Stimulated activated CD8-positive, alpha-beta memory T cell treated with anti-CD3 and anti-CD28 coated beads, Interleukin-15, amount 100 ng/mL, for 24 hours (primary cell): ENCODE measurements at regions not wholly inside any gene's neighbourhood (a gene's known extent, or its start where the extent isn't known, plus 50 kb on each side); places are given as distances from the start of the nearest gene placed in this dataset.
"Not testable (repeated sequence)": the region's sequence is repeated elsewhere in the genome, so short reads cannot be mapped to it uniquely, and the experiment has no call there.

Source experiments
- DNase-seq: peaks from one replicate; pipeline ENCODE4 v3.0.0-alpha.2; 2020; ENCODE audit warnings: low read depth

DNA sequence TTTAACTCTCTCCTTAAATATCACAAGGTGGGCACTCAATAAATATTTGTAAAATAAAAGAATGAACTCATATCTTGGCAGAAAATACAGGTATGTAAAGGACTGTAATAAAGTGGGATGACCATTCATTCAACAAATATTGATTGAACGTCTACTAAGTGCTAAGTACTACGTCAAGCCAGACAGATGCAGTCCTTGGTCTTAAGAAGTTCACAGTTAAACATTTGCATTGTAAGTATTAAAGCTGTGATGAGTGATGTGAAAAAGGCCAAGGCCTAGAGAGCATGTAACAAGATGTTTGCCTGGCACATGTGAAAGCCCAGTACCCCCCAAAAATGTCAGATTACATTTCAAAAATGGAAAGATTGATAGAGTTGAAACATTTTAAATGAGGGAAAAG is 130.1 kb upstream of the TMEM170B start:
- DNase-seq, result no peak

DNA sequence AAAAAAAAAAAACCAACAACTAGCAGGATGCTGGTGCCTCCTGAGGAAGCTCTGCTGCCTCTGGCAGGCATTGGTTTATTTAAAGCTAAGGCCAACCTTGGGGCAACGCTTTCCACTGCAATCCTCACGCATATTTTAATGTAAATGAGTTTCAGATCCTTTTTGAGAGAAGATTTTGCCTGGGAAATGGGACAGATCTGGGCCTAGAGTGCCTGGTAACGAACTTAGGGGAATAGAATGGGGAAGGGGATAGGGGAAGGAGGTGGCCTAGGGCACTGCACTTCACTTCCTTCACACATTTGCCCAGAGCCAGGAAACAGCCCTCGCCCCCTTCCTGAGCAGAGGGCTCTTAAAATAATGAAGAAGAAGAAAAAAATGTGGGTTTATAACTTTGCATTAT is 132.7 kb upstream of the TMEM170B start:
- DNase-seq, result no peak

DNA sequence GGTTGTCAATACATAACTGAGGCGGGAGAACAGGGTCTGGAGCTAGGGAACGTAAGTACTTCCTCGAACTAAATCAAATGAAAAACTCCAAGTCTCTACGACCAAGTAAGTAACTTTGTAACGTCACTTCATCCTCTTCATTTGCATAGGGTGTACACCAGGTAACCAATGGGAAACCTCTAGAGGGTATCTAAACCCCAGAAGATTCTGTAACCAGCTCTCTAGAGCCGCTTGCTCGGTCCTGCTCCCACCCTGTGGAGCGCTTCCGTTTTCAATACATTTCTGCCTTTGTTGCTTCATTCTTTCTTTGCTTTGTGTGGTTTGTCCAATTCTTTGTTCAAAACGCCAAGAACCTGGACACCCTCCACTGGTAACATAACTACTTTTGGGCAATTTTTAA is 133.5 kb upstream of the TMEM170B start:
- DNase-seq, result no peak

DNA sequence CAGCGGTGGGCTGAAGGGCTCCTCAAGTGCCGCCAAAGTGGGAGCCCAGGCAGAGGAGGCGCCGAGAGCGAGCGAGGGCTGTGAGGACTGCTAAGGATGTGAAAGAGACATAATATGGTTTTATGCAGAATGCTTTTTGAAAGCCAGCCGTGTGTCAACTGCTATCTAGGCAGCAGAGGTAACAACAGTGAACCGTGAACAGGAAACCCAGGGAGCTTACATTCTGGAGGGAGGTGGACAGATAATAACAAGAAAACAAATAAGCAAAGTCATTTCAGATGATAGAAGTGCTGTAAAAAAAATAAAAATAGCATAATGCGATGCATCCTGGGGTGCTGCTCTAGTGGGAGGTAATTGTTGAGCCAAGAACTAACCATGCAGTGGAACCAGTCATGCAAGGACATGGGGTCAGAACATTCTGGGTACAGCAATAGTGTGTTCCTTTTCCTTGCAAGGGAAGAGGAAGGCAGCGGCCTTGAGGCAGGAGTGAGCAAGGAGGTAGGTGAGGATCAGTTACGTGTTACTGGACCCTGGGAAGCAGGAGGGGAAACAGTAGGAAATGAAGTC is 134.4 kb upstream of the TMEM170B start:
- DNase-seq, result no peak

DNA sequence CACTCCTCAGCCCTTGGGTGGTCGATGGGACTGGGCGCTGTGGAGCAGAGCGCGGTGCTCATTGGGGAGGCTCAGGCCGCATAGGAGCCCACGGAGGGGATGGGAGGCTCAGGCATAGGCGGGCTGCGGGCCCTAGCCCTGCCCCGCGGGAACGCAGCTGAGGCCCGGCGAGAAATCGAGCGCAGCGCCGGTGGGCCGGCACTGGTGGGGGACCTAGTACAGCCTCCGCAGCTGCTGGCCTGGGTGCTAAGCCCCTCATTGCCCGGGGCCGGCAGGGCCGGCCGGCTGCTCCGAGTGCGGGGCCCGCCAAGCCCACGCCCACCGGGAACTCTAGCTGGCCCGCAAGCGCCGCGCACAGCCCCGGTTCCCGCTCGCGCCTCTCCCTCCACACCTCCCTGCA is 135.0 kb upstream of the TMEM170B start:
- DNase-seq, result not testable (repeated sequence)

DNA sequence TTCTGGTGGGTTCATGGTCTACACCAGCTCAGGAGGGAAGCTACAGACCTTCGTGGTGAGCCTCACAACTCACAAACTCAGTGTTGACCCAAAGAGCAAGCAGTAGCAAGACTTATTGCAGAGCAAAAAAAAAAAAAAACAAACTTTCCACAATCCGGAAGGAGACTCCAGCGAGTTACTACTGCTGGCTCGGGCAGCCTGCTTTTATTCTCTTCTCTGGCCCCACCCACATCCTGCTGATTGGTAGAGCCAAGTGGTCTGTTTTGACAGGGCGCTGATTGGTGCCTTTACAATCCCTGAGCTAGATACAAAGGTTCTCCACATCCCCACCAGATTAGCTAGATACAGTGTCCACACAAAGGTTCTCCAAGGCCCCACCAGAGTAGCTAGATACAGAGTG is 135.6 kb upstream of the TMEM170B start:
- DNase-seq, result not testable (repeated sequence)

DNA sequence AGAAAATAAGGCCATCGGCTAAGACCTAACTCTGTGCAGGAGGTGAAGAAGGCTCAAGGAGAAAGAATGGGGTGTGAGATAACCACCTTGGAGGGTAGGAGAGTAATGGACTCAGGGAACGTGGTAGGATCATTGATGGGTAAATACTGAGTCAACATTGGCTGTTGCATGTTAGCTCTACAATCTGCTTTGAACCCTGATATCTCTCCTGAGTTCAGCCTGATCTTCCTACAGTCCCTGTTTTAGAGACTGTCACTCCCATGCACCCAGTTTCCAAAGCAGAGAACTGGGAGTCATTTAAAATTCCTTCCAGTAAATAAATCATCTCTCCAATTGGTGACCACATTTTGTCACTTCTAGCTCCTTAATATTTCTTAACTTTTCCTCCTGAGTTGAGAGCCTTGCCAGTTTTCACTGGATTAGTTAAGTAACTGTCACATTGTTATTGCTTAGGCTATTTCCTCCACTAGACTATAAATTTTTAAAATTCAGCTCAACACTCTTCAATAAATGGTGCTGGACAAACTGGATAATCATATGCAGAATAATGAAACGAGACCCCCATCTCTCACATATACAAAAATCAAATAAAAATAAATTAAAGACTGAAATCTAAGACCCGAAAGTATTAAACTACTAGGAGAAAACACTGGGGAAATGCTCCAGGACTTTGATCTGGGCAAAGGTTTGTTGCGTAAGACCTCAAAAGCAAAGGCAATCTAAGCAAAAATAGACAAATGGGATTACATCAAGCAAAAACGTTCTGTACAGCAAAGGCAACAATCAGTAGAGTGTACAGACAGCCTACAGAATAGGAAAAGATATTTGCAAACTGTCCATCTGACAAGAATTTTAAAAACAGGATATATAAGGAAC is 138.9 kb upstream of the TMEM170B start:
- DNase-seq, result no peak

DNA sequence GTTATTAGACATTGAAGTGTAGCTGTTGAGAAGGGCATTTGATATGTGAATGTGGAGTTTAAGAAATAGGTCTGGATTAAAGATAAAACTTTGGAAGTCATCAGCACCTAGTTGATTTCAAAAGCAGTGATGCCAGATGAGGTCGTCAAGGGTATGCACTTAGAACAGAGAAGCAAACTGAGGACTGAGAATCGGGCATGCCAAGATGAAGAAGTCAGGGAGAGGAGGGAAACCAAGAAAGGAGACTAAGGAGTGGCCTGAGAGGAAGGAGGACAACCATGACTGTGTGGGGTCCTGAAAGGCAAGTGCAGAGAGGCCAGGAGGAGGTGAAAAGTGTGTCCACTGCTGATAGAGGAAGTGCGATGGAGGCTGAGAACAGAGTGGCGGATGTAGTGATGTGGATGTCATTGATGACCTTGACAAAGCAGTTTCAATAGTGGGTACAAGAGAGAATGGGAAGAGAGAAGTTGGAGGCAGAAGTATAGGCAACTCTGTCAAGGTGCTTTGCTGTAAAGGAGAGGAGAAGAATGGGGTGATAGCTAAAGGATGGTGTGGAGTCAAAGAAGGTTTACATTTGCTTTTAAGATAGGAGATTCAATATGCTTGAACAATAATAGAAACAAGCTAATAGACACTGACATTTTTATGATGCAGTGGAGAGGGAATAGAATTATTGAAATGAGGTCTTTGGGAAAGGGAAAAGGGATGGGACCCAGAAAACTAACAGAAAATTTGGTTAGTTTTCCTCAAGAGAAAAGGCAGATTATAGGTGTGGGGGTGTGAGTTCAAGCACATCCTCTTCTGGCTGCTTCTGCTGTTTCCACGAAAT is 139.7 kb upstream of the TMEM170B start:
- no peak for DNase-seq

DNA sequence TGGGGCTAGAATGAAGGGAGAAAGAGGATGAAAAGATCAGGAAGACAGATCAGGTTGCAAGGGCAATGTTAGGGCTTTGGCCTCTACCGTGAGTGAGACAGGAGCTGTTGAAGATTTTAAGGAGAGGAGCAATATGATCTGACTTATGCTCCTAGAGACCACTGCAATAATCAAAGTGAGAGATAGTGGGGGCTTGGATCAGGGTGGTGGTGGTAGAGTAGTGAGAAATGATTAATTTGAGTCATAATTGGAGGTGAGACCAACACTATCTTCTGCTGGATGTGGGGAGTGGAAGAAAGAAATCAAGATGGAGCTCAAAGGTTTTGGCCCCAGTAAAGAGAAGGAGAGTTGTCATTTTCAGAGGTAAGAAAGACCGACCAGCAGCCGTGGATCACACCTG is 140.7 kb upstream of the TMEM170B start:
- DNase-seq, result no peak

DNA sequence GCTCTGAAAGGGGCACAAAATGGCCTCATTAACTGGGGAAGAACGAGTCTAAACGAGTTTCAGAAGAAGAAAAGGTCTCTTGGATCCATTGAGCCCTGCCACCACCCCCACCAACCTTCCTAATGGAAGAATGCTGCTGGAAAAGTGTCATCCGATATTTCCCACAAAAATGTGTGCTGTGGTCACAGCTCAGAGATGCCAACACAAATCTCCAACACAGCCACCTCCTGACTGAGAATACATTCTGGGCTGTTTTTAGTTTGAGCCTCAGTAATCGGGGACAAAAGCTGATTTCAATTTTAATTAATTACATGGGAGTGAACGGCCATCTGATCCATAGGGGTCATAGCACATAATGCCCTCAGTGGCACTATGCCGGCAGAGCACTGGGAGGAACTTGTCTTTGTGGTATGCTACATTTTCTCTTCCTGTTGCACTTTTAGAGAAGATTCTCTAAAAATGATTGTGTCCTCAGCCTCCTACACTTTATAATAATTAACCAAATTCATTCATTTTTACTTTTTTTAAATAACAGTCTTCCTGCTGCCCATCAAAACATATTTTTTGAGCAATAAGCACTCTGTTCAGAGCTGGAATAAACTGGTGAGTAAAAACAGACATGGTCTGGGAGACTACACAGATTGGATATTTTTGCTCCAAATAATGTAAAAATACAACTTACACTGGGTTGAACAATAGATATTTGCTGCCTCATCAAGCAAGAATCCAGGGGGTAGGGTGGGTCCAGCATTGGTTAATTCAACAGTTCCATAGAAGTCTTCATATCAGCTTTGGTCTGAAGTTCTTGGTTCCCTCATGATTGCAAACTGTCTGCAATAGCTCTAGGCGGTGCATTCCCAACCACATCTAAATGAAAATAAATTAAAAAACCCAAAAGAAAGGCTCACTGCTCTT is 143.6 kb upstream of the TMEM170B start:
- no peak for DNase-seq

DNA sequence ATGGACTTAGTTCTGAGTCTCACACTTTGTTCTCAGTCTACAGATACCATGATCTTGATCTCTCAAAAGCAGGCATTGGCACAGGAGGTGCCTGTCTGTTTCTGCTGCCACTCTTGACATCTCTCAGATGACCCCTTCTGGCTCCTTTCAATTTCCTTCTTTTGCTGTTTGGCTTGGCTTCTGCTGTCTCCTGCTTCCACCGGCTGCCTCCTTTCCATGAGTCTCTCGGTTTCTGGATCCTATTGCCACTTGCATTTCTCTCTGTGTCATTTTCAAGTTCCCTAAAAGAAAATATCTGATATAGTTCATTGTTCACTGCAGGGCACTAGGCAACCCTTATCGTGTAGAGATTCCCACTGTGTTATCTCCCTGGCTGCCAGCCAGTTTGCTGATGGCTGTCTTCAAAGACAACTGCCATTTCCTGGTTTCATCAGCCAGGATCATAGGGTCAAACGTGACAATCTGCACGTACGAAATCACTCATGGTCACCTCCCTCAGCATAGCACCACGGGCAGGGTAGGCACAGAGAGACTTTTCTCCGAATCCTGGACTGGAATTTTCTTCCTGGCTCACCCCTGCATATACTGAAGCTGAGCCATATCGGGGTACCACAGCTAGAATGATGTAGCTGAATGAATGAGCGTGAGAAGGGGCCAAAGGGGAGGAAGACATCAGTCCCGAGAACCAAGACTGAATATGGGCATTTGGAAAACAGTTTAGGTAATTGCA is 144.6 kb upstream of the TMEM170B start:
- DNase-seq, result no peak

DNA sequence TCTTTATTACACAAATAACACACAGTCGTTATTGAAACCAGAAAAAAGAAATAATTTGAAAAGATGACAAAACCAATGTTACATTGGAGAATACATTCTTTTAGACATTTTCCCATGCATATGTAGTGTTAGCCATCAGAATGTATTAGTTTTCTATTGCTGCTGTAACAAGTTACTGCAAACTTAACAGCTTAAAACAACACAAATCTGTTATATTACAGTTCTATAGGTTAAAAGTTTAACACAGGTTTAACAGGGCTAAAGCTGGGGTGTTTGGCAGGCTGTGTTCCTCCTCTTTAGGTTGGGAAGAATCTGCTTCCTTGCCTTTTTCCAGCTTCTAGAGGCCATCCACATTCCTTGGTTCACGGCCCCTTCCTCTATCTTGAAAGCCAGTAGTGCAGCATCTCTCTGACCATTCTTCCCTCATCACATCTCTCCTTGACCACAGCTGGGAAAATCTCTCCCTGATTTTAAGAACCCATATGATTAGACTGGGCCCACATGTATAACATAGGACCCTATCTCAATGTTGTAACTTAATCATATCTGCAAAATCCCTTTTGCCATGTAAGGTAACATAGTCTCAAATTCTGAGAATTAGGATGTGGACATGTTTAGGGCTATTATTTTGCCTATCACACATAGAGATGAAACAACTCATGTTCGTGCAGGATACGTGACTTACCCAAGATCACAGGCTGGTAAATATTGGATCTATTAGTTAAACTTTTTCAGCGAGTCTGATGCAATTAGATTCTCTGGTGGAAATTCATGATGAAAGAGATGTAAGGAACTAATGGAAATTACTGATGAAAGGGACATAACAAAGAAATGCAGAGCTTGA is 145.4 kb upstream of the TMEM170B start:
- no peak for DNase-seq

DNA sequence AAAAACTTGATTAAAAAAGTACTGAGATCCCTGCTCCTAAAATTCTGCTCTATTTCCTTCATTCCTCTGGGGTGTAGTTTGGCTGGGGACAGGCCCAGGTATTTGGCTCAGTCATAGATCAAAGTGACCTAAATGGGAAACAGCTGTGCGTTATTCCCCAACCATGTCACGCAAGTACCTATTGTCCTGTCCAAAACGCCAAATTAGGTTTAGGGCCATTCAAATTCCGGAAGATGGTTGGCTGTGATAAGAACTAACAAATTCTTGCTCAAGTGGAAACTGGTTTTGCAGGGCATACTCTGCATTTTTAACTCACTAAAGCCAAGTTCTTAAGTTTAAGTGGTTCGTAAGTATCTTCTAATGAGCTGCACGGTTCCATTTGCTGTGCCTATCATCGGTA is 147.6 kb upstream of the TMEM170B start:
- no peak for DNase-seq

DNA sequence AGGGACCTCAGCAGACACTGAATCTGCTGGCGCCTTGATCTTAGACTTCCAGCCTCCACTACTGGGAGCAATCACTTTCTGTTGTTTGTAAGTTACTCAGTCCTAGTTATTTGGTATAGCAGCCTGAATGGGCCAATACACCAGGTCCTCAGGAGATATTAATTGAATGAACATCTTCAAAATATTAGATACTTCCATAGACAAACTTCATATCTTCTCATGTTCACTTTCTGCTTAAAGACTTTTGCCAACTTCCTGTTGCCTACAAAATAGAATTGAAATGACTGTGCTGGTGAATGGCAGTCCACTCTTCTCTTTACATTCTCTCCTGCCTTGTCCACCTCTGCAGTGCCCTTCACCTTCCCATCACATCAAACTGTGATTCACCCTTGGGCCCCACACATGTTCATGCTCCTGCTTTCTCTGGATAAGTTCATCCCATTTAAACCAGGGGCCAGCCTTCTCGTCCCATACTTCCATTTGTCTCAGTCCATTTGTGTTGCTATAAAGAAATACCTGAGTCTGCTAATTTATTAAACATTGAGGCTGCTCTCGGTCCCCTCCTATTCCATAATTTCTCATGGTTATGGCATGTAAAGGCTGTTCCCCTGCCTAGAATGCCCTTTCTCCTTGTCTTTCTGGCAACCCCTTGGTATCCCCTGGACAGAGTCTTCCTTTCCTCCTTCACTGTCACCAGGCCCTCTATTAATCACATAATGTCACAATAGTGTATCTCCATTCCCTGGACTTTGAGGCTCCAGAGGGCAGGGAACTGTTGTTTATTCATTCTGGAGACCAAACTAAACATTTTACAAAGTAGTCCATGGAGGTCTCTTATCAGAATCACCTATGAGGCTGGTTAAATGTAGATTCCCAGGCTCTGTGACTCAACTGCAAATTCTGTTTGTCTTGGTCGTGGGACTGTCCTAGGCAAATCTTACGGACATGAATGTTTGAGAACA is 148.3 kb upstream of the TMEM170B start:
- DNase-seq, result no peak

DNA sequence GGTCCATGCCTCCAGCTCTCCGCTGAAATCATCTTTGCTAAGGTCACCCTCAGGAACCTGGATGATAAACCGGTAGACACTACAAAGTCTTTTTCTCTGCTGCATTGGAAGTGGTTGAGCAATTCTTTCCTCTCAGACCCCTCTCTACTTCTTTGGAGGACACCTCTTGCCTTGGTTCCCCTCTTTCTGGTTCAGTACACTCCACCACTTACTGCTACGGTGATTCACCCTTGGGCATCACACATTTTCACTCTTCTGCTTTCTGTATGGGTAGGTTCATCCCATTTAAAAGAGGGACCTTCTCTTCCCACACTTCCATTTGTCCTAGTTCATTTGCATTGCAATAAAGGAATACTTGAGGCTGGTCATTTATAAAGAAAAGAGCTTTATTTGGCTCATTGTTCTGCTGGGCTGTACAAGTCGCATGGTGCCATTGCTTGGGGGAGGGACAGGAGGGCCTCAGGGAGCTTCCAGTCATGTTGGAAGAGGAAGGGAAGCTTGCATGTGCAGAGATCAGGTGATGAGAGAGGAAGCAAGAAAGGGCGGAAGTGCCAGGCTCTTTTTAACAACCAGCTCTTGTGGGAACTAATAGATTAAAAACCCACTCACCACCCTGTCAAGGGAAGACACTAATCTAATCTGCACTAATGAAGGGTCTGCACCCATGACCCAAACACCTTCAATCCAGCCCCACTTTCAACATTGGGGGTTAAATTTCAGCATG is 149.7 kb upstream of the TMEM170B start:
- no peak for DNase-seq

DNA sequence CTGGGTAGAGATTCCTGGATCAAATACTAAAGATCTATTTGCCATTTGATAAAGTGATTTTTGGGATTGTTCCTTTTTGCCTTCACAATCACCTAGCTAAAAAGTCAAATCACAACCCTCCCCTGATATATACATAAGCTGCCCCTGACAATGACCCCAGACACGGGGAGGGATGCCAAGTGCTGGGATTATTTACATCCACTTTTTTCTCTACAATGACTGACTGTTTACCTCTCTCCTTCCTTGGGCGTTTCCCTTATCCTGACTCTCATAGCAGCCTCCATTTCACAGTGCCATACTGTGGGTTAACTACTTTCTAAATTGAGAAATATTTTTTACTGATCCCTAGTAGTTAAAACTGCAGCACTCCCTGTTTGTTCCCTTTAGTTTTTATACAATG is 150.8 kb upstream of the TMEM170B start:
- no peak for DNase-seq

DNA sequence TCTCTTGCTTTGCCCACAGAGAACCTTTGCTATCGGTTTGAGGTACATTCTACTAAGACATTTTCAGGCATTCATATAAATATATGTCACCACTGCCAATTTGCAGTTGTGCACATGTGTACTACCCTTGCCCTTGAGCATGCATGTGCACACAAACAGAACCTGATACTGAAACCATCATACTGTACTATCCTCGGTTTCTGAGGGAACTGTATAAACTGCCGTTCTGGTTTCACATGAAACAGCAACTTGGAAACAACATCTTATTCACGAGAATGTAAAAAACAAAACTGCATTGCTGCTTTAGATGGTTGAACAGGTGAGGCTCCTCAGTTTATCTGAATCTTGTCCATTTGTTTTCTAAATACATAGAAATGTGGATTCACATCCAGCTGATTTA is 151.2 kb upstream of the TMEM170B start:
- DNase-seq, result no peak

DNA sequence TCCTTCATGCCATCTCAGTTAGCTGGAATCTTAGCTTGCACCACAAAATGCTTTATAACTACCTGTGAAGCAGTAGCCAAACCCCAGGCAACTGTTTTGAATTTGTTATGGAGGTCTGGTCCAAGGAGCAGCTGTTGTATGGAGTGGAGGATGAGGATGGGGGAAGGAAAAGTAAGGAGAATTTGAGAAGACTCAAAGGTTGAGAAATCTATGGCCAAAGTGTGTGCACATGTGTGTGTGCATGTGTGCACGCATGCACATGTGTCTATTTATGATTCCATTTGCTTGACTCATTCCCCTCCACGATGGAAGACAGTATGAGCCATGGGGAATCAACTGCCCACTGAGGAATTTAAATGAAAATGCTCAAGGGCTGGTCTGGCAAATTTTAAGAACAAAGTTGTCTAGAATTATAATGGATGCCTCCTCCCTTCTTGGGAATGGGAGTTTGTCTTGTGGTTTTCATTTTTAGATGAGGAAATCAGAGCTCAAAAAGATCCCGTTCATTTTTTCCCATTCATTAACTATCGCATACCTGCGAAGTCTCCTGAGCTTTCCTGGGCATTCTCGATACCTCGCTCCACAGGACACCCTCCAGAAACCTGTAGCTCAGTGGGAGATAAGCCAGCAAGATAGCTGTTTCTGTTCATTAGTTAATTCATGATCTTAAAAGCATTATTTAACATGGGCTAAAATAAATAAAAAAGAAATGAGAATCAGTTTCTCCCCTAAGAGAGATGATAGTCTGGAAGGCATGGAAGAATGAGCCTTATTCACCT is 152.3 kb upstream of the NEDD9 start:
- no peak for DNase-seq
